Karpas-422 (cell line): ENCODE measurements at regions not wholly inside any gene's neighbourhood (a gene's known extent, or its start where the extent isn't known, plus 50 kb on each side); places are given as distances from the start of the nearest gene placed in this dataset.

Source experiments
- DNase-seq: peaks from one replicate; pipeline ENCODE4 v3.0.0-alpha.2; 2015
- H2AFZ ChIP-seq: fragments of 200-600 bp; sonication (generic); 2 replicates; pipeline ENCODE4 v1.6.1; 2014; ENCODE audit warnings: antibody characterized with exemption, low read length, mixed read lengths
- H3K27ac ChIP-seq: fragments of 200-600 bp; sonication (generic); 2 replicates; pipeline ENCODE4 v1.5.1; 2014; ENCODE audit warnings: mild to moderate bottlenecking, low read length, moderate library complexity
- H3K27me3 ChIP-seq: fragments of 200-600 bp; sonication (generic); 2 replicates; pipeline ENCODE4 v1.6.1; 2014; ENCODE audit warnings: low read length, mixed read lengths
- H3K36me3 ChIP-seq: fragments of 200-600 bp; sonication (generic); 2 replicates; pipeline ENCODE4 v1.6.1; 2014; ENCODE audit warnings: low read length, mixed read lengths; ENCODE audit not compliant: insufficient read depth
- H3K4me1 ChIP-seq: fragments of 200-600 bp; sonication (generic); 2 replicates; pipeline ENCODE4 v1.6.1; 2014; ENCODE audit warnings: mild to moderate bottlenecking, low read length, mixed read lengths
- H3K4me2 ChIP-seq: fragments of 200-600 bp; sonication (generic); 2 replicates; pipeline ENCODE4 v1.6.1; 2014; ENCODE audit warnings: low read length, low read depth, mild to moderate bottlenecking; ENCODE audit not compliant: poor library complexity, severe bottlenecking
- H3K4me3 ChIP-seq: fragments of 200-600 bp; sonication (generic); 2 replicates; pipeline ENCODE4 v1.5.1; 2014; ENCODE audit warnings: mild to moderate bottlenecking, antibody characterized with exemption, low read length, mixed read lengths
- H3K79me2 ChIP-seq: fragments of 200-600 bp; sonication (generic); 2 replicates; pipeline ENCODE4 v1.6.1; 2014; ENCODE audit warnings: mild to moderate bottlenecking, low read length, mixed read lengths
- H3K9ac ChIP-seq: fragments of 200-600 bp; sonication (generic); 2 replicates; pipeline ENCODE4 v1.6.0; 2014; ENCODE audit warnings: low read length
- H3K9me2 ChIP-seq: fragments of 200-600 bp; sonication (generic), shearing (Covaris generic); replicated peaks from 2 replicates; pipeline ENCODE4 v1.6.0; 2014; ENCODE audit warnings: mild to moderate bottlenecking, low read length, moderate library complexity; ENCODE audit not compliant: insufficient read depth
- H3K9me3 ChIP-seq: fragments of 300-700, 200-600 bp; sonication (generic); 2 replicates; pipeline ENCODE4 v1.6.1; 2014; ENCODE audit warnings: low read length, mixed read lengths
- H4K20me1 ChIP-seq: fragments of 200-600 bp; sonication (generic); 2 replicates; pipeline ENCODE4 v1.6.1; 2014; ENCODE audit warnings: mild to moderate bottlenecking, antibody characterized with exemption, low read length, low read depth; ENCODE audit not compliant: insufficient read depth

- no peaks in the 10 kb centered on the region for H3K9me2 ChIP-seq
- no peaks in the 10 kb centered on the region for H4K20me1 ChIP-seq
- H3K9ac ChIP-seq: no peak overlapping the region
- H3K79me2 ChIP-seq: no peaks in the 10 kb centered on the region
- H3K9me3 ChIP-seq: no peaks in the 10 kb centered on the region
- H3K27me3 ChIP-seq: no peaks in the 10 kb centered on the region
- DNase-seq: no peak
- no peak overlapping the region for H3K4me3 ChIP-seq
- H3K4me2 ChIP-seq: no peak overlapping the region
- H2AFZ ChIP-seq: no peak overlapping the region
- no peaks in the 10 kb centered on the region for H3K36me3 ChIP-seq
- H3K4me1 ChIP-seq: no peaks in the 10 kb centered on the region
- H3K27ac ChIP-seq: no peak overlapping the region
These were observed 122.7 kb upstream of the SLC28A3 start for GRCh38 chr9:84463272-84463671.

GRCh38 chr9:84466580-84467285 lies 126.2 kb upstream of the SLC28A3 start:
- Histone ChIP-seq H3K9me3 (no peaks in the 10 kb centered on the region), H3K27ac (no peak overlapping the region), H3K27me3 (no peaks in the 10 kb centered on the region), H3K4me2 (no peak overlapping the region), H3K36me3 (no peaks in the 10 kb centered on the region), H3K4me1 (no peaks in the 10 kb centered on the region), H4K20me1 (no peaks in the 10 kb centered on the region), H3K9me2 (no peaks in the 10 kb centered on the region), H3K4me3 (no peak overlapping the region), H2AFZ (no peak overlapping the region), H3K79me2 (no peaks in the 10 kb centered on the region), H3K9ac (no peak overlapping the region)
- no peak for DNase-seq

GRCh38 chr9:84471816-84472215 lies 131.3 kb upstream of the SLC28A3 start:
- no peak overlapping the region for H2AFZ ChIP-seq
- DNase-seq: no peak
- no peaks in the 10 kb centered on the region for H3K79me2 ChIP-seq
- H3K4me1 ChIP-seq: no peaks in the 10 kb centered on the region
- no peaks in the 10 kb centered on the region for H3K9me3 ChIP-seq
- no peaks in the 10 kb centered on the region for H3K9me2 ChIP-seq
- H3K27ac ChIP-seq: no peak overlapping the region
- H3K36me3 ChIP-seq: no peaks in the 10 kb centered on the region
- H3K4me3 ChIP-seq: no peak overlapping the region
- no peak overlapping the region for H3K4me2 ChIP-seq
- no peaks in the 10 kb centered on the region for H3K27me3 ChIP-seq
- no peaks in the 10 kb centered on the region for H4K20me1 ChIP-seq
- H3K9ac ChIP-seq: no peak overlapping the region

GRCh38 chr9:84478996-84479395 lies 138.4 kb upstream of the SLC28A3 start:
- Histone ChIP-seq H3K36me3 (no peaks in the 10 kb centered on the region), H3K9ac (no peak overlapping the region), H3K27me3 (no peaks in the 10 kb centered on the region), H3K79me2 (no peaks in the 10 kb centered on the region), H4K20me1 (no peaks in the 10 kb centered on the region), H3K4me1 (no peaks in the 10 kb centered on the region), H3K4me3 (no peak overlapping the region), H3K4me2 (no peak overlapping the region), H3K9me3 (no peaks in the 10 kb centered on the region), H3K27ac (no peak overlapping the region), H3K9me2 (no peaks in the 10 kb centered on the region), H2AFZ (no peak overlapping the region)
- DNase-seq: no peak

GRCh38 chr9:84480071-84480470 lies 139.5 kb upstream of the SLC28A3 start:
- no peaks in the 10 kb centered on the region for H3K79me2 ChIP-seq
- no peak overlapping the region for H3K4me2 ChIP-seq
- H3K9me2 ChIP-seq: no peaks in the 10 kb centered on the region
- H3K27ac ChIP-seq: no peak overlapping the region
- H3K4me1 ChIP-seq: no peaks in the 10 kb centered on the region
- H3K36me3 ChIP-seq: no peaks in the 10 kb centered on the region
- H4K20me1 ChIP-seq: no peaks in the 10 kb centered on the region
- no peaks in the 10 kb centered on the region for H3K9me3 ChIP-seq
- H3K9ac ChIP-seq: no peak overlapping the region
- no peak overlapping the region for H2AFZ ChIP-seq
- H3K27me3 ChIP-seq: 0 out of 2 replicates have a peak, but pooled peaks cover 2% of the 10 kb centered on the region
- DNase-seq: no peak
- no peak overlapping the region for H3K4me3 ChIP-seq

GRCh38 chr9:84481231-84481630 lies 140.7 kb upstream of the SLC28A3 start:
- Histone ChIP-seq H3K9ac (no peak overlapping the region), H3K4me2 (no peak overlapping the region), H3K79me2 (no peaks in the 10 kb centered on the region), H3K4me1 (no peaks in the 10 kb centered on the region), H3K9me3 (no peaks in the 10 kb centered on the region), H3K4me3 (no peak overlapping the region), H3K9me2 (no peaks in the 10 kb centered on the region), H3K36me3 (no peaks in the 10 kb centered on the region), H2AFZ (no peak overlapping the region), H3K27ac (no peak overlapping the region), H3K27me3 (0 out of 2 replicates have a peak, but pooled peaks cover 2% of the 10 kb centered on the region), H4K20me1 (no peaks in the 10 kb centered on the region)
- no peak for DNase-seq

GRCh38 chr9:84481636-84482218 lies 141.2 kb upstream of the SLC28A3 start:
- H3K36me3 ChIP-seq: no peaks in the 10 kb centered on the region
- no peaks in the 10 kb centered on the region for H3K79me2 ChIP-seq
- DNase-seq: no peak
- no peak overlapping the region for H3K4me3 ChIP-seq
- H3K9me2 ChIP-seq: no peaks in the 10 kb centered on the region
- no peak overlapping the region for H3K9ac ChIP-seq
- H3K4me2 ChIP-seq: no peak overlapping the region
- 0 out of 2 replicates have a peak, but pooled peaks cover 2% of the 10 kb centered on the region for H3K27me3 ChIP-seq
- no peaks in the 10 kb centered on the region for H3K9me3 ChIP-seq
- H4K20me1 ChIP-seq: no peaks in the 10 kb centered on the region
- no peak overlapping the region for H2AFZ ChIP-seq
- H3K4me1 ChIP-seq: no peaks in the 10 kb centered on the region
- H3K27ac ChIP-seq: no peak overlapping the region

- Histone ChIP-seq H3K4me3 (no peak overlapping the region), H3K79me2 (no peaks in the 10 kb centered on the region)
These were observed 142.0 kb upstream of the SLC28A3 start for GRCh38 chr9:84482607-84483006.

More at GRCh38 chr9:84482607-84483006, 142.0 kb upstream of the SLC28A3 start:
- no peaks in the 10 kb centered on the region for H4K20me1 ChIP-seq
- no peaks in the 10 kb centered on the region for H3K9me3 ChIP-seq
- no peaks in the 10 kb centered on the region for H3K9me2 ChIP-seq
- DNase-seq: no peak
- H3K9ac ChIP-seq: no peak overlapping the region
- no peak overlapping the region for H3K4me2 ChIP-seq
- 0 out of 2 replicates have a peak, but pooled peaks cover 2% of the 10 kb centered on the region for H3K27me3 ChIP-seq
- no peak overlapping the region for H2AFZ ChIP-seq
- no peaks in the 10 kb centered on the region for H3K36me3 ChIP-seq
- no peaks in the 10 kb centered on the region for H3K4me1 ChIP-seq
- H3K27ac ChIP-seq: no peak overlapping the region
